ENCODE measurements at regions not wholly inside any gene's neighbourhood (a gene's known extent, or its start where the extent isn't known, plus 50 kb on each side); places are given as distances from the start of the nearest gene placed in this dataset.

DNA sequence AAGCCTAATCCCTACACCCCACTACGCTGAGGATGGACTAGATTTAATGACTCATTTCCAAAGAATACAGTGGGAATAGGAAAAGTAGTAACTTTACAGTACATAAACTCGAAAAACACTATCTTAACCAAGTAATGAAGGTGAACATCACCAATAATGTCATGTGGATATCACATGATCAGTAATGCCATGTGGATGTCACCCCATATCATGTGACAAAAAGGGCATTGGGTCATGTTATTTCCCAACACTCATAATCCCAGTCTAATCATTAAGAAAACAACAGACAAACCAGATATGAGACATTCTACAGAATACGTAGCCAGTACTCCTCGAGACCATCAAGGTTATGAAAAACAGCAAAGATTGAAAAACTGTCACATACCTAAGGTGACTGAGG is 667.3 kb upstream of the CRIM1 start:
- WGBS, 4 donors = 49 to 61% (median 58%) methylated on average over 4 of the region's 4 CpGs
- intact Hi-C loops (cut with DNase I) = no loop called here
- no peak for ATAC-seq

DNA sequence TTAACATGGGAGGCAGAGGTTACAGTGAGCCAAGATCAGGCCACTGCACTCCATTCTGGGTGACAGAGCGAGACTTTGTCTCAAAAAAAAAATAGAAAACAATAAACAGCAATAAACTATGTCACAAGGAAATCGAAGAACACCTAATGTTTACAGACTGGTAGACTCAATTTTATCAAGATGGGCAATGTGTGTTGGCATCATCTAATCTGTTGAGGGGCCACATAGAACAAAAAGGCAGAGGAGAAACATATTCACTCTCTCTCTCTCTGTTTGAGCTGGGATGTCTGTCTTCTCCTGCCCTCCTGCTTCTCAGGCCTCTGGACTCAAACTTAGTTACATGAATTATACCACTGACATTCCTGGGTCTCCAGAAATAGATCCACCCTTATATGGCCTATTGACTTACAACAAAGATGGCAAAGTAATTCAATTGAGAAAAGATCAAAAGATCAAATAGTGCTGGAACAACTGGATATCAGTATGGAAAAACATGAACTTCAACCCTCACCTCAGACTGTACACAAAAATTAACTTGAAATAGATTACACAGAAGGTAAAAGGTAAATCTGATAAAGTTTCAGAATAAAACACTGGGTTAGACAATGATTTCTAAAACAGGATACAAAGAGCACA is 703.8 kb upstream of the CRIM1 start:
- H3K27ac ChIP-seq = no peak overlapping the region
- ATAC-seq (no peak), DNase-seq (no peak)
- no peaks in the 10 kb centered on the region for H3K27me3 ChIP-seq
- TF ChIP-seq POLR2A (IDR thresholded peaks at IDR 0.05) = no peak
- TF ChIP-seq, protein P1, sequence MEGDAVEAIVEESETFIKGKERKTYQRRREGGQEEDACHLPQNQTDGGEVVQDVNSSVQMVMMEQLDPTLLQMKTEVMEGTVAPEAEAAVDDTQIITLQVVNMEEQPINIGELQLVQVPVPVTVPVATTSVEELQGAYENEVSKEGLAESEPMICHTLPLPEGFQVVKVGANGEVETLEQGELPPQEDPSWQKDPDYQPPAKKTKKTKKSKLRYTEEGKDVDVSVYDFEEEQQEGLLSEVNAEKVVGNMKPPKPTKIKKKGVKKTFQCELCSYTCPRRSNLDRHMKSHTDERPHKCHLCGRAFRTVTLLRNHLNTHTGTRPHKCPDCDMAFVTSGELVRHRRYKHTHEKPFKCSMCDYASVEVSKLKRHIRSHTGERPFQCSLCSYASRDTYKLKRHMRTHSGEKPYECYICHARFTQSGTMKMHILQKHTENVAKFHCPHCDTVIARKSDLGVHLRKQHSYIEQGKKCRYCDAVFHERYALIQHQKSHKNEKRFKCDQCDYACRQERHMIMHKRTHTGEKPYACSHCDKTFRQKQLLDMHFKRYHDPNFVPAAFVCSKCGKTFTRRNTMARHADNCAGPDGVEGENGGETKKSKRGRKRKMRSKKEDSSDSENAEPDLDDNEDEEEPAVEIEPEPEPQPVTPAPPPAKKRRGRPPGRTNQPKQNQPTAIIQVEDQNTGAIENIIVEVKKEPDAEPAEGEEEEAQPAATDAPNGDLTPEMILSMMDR (IDR thresholded peaks at IDR 0.05) = no peak
- H3K4me3 ChIP-seq = no peak overlapping the region
- intact Hi-C loops (cut with DNase I) = no loop called here
- no peaks in the 10 kb centered on the region for H3K36me3 ChIP-seq
- peaks cover 0 to 9% (median 0%) of the 10 kb centered on the region in 12 donors for H3K9me3 ChIP-seq
- H3K4me1 ChIP-seq = no peaks in the 10 kb centered on the region
- WGBS, 4 donors = 72 to 90% (median 83%) methylated on average over 2 of the region's 2 CpGs

More for the DNA sequence above, 667.3 kb upstream of the CRIM1 start:
- Histone ChIP-seq H3K27ac (no peak overlapping the region), H3K27me3 (no peaks in the 10 kb centered on the region), H3K36me3 (no peaks in the 10 kb centered on the region), H3K4me1 (no peaks in the 10 kb centered on the region), H3K4me3 (no peak overlapping the region), H3K9me3 (no peaks in the 10 kb centered on the region)
- TF ChIP-seq, protein P1 (IDR thresholded peaks at IDR 0.05) = no peak
- no peak for TF ChIP-seq POLR2A (IDR thresholded peaks at IDR 0.05)
- DNase-seq = no peak

DNA sequence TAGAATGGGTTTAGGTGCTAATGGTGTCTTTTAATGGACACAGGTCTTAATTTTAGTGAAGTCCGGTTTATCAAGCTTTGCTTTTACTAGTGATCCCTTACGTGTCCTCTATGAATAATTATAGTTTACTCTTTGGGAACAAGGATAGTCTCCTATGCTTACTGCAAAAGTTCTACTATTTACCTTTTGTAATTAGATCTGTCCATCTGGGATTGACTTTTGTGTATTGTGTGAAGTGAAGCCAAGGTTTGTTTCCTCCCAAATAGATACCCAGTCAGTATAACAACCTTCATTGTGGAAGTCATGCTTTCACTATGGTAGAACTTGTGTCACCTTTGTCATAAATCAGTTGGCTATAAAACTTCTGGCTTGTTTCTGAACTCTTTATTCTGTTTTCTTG is 740.9 kb upstream of the CRIM1 start:
- WGBS, 4 donors = 86 to 89% (median 87%) methylated on average over 2 of the region's 2 CpGs
- H3K4me1 ChIP-seq = no peaks in the 10 kb centered on the region
- H3K4me3 ChIP-seq = no peak overlapping the region
- TF ChIP-seq, protein P1 (IDR thresholded peaks at IDR 0.05) = no peak
- TF ChIP-seq POLR2A (IDR thresholded peaks at IDR 0.05) = no peak
- H3K27ac ChIP-seq = no peak overlapping the region
- intact Hi-C loops (cut with DNase I) = no loop called here
- no peak for DNase-seq
- H3K27me3 ChIP-seq = no peaks in the 10 kb centered on the region
- H3K9me3 ChIP-seq = no peaks in the 10 kb centered on the region
- no peak for ATAC-seq
- H3K36me3 ChIP-seq = no peaks in the 10 kb centered on the region

DNA sequence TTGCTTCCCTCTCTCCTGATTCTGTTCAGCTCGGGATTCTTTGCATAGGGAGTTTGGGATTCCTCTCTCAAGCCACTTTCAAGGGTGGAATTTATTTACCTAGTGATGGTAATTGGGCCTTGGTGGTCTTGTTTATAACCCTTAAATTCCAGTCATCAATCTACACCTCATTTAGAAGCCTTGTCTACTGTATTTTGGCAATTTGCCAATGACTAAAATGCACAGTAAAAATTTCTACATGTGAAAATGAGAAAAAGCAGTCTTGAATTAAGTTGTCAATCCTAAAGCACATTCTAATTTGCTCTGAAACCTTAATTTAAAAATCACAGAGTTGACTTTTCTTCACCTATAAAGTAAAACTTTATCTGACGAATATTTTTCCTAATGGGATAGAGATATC is 749.2 kb upstream of the CRIM1 start:
- TF ChIP-seq, protein P1 (IDR thresholded peaks at IDR 0.05) = no peak
- no peak for TF ChIP-seq POLR2A (IDR thresholded peaks at IDR 0.05)
- Histone ChIP-seq H3K36me3 (no peaks in the 10 kb centered on the region), H3K4me1 (no peaks in the 10 kb centered on the region), H3K27ac (no peak overlapping the region), H3K27me3 (no peaks in the 10 kb centered on the region), H3K9me3 (no peaks in the 10 kb centered on the region), H3K4me3 (no peak overlapping the region)
- no peak for DNase-seq
- 39 to 59% (median 52%) methylated on average over 2 of the region's 2 CpGs for WGBS, 4 donors
- ATAC-seq = no peak
- intact Hi-C loops (cut with DNase I) = no loop called here
